GM19324 (cell line): ENCODE measurements at regions not wholly inside any gene's neighbourhood (a gene's known extent, or its start where the extent isn't known, plus 50 kb on each side); places are given as distances from the start of the nearest gene placed in this dataset.
"Not testable (repeated sequence)": the region's sequence is repeated elsewhere in the genome, so short reads cannot be mapped to it uniquely, and the experiment has no call there.

ENCODE experiments used
- ATAC-seq: cut with Tn5 transposase; IDR thresholded peaks from one replicate; pipeline ENCODE4 v1.9.1; 2021; ENCODE audit warnings: mild to moderate bottlenecking, moderate library complexity; ENCODE audit not compliant: unreplicated experiment, low FRiP score

- no peak for ATAC-seq
These were observed 52.6 kb upstream of the SP8 start for GRCh38 chr7:20839196-20839735.

GRCh38 chr7:20839987-20840386, 53.3 kb upstream of the SP8 start:
- ATAC-seq, result no peak

DNA sequence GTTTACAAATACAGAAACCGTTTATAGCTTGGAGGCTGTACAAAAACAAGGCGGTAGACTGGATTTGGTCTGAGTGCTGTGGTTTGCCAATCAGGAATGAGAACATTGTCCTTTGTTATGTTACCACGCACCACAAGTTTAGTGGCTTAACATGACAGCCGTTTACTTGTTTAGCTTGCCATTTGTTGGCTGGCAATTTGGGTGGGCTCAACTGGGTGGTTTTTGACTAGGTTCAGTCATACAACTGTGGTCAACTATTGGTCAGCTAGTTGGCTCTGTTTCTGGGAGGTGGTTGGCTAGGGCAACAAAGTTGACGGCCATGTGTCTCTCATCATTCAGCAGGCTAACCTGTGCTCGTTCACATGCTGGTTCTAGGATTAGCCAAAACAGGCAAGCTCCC, 60.1 kb upstream of the SP8 start:
- no peak for ATAC-seq

DNA sequence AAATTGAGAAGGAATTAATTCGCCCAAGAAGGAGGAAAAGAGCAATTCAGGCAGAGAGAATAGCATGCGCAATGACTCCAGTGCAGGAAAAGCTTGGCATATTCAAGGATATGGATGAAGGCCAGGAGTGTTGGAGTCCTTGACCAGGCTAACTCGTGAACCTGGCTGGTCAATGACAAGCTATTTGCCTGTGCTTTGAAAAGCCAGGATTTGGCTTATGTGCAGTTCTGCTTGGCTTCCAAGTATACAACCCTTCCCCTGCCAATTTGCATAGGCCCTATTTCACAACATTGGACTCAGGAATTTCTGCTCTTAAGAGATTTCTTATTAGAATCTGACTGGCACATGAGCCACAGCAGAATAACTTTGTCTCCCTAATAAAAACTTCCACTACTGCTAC, 72.3 kb upstream of the SP8 start:
- ATAC-seq, result no peak

DNA sequence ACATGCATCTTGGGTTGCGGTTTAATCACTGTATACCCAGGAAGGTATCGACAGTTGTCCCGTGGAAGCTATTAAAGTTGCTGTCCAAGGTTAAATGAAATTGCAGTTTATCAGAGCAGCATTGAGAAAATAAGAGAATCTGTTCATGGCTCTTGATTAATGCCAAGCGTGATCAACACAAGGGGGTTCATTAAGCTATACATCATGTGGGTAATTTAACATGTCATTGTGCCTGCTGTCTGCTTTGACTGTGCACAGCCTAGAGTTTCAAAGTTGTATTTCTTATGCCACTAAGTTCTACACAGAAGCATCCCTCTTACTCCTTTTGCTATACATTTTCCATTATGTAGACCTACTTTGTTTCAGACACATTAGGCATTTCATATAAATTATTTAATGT, 74.8 kb upstream of the SP8 start:
- ATAC-seq, result no peak

- no peak for ATAC-seq
These were observed 75.9 kb upstream of the SP8 start for GRCh38 chr7:20862554-20862953.

DNA sequence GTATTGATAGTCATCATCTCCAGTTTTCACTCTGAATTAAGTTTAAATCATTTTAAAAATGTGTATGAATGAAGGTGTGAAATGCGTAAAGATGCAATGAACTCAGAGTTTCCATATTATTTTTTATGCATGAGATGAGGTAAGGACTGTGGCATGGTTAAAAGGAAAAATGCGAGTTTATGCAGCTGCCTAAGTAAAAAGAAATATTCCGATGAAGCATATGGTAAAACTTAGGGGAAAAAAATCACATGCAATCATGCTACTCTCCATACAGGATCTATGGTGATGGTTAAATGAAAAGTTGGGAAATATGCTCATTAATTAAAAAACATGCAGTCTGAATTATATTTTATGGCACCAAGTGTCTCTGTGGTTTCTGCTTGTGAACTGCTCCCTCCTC, 77.5 kb upstream of the SP8 start:
- no peak for ATAC-seq

DNA sequence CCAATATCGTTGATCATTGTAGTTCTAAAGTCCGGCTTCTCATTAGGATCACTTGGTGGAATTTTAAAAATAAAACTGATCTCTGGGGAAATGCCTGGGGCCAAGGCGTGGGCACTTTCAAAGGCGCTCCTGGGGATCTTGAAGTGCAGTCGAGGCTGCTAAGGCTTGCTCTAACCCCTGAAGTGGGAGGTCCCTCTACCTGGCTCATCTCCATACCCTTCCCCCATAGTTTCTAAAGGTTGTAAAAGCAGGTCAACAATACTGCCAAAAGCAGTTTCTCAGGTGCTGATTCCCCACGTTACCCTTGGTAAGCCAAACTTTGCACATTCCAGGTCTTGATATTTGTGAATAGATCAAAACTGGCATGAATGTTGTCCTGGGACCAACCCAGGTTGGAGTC, 79.0 kb upstream of the SP8 start:
- ATAC-seq, result no peak

- no peak for ATAC-seq
These were observed 84.3 kb upstream of the SP8 start for GRCh38 chr7:20870977-20871376.

DNA sequence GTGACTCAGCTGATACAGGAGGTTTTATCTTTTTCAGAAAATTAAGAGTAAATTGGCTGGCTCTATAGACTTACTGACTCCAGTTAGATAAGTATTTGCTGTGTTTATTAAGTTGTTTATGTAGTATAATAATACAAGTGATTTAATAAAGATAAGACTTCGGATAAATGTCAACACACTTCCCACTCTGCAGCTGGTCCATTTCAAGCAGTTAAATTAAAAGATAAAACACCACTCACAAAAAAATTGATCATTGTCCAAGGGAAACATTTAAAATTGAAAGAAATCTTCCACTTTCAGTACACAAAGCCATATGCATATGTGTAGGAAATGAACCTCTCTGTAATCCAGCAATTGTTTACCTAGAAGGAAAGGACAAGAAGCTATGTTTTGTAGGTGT, 106.1 kb upstream of the SP8 start:
- no peak for ATAC-seq

GRCh38 chr7:20894806-20895205, 108.1 kb upstream of the SP8 start:
- no peak for ATAC-seq

DNA sequence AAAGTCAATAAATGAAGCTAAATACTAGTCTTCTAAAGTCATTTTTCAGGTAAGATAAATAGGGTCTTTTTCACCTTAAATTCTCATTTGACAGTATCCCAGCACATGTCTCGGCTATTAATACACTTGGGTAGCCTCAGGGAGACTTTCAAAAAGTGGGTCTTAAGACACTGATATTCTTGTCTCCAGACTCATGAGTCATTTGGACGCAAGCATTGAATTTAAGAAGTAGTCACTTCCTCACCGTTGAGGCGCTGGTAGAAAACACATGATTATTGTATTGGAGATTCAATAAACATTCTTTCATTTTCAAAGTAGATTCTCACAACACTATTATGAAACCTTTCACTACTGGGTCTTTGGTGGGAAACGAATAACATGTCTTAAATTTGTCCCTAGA, 108.9 kb upstream of the SP8 start:
- ATAC-seq, result no peak

- ATAC-seq, result no peak
These were observed 110.3 kb upstream of the SP8 start for GRCh38 chr7:20896996-20897395.

DNA sequence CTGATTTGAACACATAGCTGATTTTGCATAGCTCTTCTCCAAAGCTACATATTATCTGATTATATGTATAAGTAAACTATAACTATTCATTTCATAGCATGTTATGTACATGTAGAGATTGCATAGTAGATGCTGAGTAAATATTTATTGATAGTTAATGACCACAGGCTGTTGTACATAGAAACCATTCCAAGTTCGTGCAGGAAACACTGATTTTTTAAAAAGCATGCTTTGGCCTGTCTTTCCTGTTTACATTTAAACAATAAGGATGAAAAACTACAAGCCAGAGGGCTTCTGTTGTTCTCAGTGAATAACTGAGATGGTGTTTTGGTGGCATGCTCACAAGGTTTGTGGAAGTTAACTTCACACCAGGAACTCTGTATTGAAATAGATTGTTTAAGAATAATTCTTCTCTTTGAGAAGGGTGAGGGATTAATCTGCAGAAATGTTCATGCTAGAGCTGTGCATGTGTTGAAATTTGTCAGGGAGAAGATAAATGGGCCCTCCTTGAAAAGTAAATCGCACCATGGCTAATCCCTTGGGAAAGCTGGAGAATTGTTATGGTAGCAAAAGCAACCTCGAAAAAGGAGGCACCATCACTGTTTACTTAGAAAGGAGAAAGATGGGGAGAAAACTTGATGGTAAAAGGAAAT, 120.2 kb upstream of the SP8 start:
- no peak for ATAC-seq

DNA sequence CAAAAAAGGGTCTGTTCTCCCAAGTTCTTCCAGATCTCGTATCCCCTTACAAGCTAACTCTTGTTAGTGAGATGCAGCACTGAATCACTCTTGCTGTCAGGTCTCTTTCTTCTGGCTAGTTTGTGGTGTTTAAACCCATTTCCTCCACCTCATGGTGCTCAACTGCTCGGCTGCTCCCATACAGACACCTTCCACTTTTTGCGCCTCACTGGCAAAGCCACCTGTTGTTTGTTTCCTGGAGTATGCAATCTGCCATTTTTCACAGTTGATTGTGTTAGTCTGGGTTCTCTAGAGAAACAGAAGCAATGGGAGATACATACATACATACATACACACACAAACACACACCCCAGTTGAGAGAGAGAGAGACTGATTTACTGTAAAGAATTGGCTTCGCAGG, 124.4 kb upstream of the SP8 start:
- no peak for ATAC-seq

DNA sequence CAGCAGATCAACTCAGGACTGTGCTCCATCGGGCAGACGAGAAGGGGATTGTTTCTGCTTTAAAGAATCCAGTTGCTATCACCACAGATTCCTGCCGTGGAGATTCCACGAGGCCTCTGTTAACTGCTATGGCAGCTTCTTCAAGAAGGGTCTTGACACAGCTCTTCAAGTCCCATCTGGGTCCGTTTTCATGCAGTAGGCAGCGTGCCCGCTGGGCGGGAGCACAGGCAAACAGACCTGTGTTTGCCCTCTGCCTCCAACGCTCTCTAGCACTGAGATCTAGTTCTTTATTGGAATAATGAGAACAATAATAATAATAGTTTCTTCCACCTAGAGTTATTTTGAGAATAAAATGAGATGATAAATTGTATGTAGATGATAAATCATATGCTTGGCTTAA, 127.2 kb upstream of the SP8 start:
- ATAC-seq, result no peak

GRCh38 chr7:20916311-20916710, 129.6 kb upstream of the SP8 start:
- no peak for ATAC-seq

- ATAC-seq, result no peak
These were observed 130.9 kb upstream of the SP8 start for GRCh38 chr7:20917603-20918002.

DNA sequence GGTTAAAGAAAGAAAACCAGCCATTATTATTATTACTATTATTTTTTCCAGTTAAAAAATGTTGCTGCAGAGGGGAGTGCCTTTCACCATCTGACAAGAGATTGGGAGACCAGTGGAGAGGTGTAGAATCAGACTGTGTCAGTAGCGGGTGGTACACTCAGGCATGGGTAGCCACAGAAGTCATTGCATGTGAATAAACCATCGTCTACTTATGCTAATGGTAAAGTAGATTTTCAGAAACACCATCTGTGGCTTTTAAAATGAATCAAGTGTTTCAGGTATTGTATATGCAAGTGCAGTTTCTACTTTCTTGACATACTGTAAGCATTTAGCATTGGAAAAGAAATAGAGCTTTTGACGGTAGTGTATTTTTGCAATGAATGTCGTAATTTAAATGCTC, 131.5 kb upstream of the SP8 start:
- ATAC-seq, result no peak

- not testable (repeated sequence) for ATAC-seq
These were observed 140.5 kb upstream of the SP8 start for GRCh38 chr7:20927178-20927577.

- ATAC-seq, result no peak
These were observed 141.3 kb upstream of the SP8 start for GRCh38 chr7:20927976-20928375.

GRCh38 chr7:20929199-20929598, 142.5 kb upstream of the SP8 start:
- ATAC-seq, result no peak

DNA sequence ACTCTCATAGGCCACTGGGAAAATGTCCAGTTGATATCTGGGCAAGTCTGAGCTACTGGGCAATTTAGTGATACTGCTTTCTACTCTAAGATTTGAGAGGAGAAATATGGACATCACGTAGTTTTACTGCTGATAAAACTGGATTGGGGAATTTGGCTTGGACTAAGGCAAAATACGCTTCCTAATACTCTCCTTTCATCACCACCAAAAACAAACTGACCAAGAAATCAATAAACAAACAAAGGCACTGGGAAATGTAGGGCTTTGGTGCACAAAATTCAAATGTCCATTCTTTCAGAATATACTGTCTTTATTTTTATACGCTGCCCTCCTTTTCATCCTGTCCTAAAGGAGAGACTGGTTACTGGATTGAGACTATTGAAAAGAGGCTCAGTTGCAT, 145.1 kb upstream of the SP8 start:
- ATAC-seq, result no peak
